Skin epidermis (tissue), 12 donors: ENCODE measurements at regions not wholly inside any gene's neighbourhood (a gene's known extent, or its start where the extent isn't known, plus 50 kb on each side); places are given as distances from the start of the nearest gene placed in this dataset.

Source experiments
- H3K27ac ChIP-seq, 21 experiments: fragments of 200-600 bp; sonication (generic) in 11 of 21; one replicate each; pipeline ENCODE4 v1.5.0; 2020; ENCODE audit warnings: mild to moderate bottlenecking in 3 of 21, inconsistent platforms in 2 of 21, moderate library complexity in 2 of 21
- H3K4me3 ChIP-seq, 7 experiments: fragments of 200-600 bp; sonication (generic) in 2 of 7; one replicate each; pipeline ENCODE4 v1.5.0; 2020; ENCODE audit warnings: inconsistent platforms in 2 of 7, mild to moderate bottlenecking in 2 of 7, moderate library complexity in 1 of 7

DNA sequence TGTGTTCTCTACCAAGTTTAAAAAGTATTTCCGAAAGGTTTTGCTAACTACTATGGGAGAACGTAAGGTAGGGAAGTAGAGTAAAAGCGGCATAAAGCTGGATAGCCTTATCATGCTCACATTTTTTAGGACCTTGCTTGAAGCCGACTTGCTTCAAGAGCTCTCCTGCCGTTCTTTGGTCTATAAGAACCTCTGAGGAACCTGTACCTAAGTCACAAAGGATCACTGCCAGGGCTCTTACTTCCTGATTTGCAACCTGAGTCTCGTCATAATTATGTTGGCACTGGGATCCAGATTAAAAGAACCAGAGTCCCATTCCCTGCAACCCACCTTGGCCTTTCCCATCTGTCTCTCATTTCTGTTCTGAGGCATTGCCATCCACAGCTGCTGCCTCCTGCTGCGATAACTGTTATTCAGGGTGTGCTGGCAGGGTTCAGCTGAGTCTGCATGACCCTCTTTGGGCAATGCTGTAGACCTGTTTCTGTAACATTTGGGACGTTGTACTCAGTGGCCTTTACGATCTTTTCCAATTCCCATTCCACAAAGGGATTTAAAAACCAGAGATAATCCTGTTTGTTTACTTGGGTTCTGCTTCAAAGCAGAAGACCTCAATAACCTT lies 131.0 kb upstream of the UMPS start:
- H3K4me3 ChIP-seq = no peak overlapping the region
- H3K27ac ChIP-seq = no peak overlapping the region

DNA sequence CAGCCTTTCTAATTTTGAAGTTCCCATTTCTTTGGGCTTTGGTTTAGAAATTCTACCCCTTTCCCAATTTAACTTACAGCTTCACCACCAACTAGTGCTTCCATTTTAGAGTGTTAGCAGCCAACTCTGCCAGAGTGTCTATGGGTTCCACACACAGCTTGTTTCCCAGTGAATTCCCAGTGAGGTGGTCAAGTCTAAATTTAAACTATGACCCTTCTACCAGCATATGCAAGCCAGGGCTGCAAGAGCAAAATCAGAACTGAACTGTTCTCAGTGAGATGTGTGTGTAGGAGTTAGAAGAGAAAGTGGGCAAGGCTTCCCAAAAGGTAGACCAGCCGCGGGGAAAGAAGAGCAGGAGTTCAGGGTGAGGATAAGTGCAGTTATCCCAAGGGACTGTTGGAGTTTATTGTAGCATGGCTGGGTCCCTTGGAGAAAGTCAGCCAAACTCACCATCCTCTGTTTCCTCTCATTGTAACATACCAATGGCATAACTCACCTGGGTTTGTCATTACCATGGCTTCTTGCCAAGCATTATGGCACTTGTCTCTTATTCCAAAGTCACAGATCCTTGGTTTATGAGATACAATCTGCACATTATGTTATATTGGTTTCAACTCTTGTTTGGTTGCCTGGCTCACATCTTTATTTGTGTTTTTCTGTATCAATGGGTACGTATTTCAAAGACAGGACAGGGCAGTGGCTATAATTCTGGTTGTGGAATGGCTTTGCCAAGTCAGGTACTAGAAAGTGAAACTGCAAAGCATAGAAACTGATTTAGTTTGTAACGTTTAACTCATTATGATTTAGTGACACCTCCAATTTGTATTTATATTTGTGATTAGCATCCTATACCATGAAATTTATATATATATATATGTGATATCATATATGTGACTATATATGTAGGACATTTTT lies 130.2 kb upstream of the UMPS start:
- H3K4me3 ChIP-seq = no peak overlapping the region
- H3K27ac ChIP-seq = peak overlapping the region in 1 of 21 experiments; percentile 11

DNA sequence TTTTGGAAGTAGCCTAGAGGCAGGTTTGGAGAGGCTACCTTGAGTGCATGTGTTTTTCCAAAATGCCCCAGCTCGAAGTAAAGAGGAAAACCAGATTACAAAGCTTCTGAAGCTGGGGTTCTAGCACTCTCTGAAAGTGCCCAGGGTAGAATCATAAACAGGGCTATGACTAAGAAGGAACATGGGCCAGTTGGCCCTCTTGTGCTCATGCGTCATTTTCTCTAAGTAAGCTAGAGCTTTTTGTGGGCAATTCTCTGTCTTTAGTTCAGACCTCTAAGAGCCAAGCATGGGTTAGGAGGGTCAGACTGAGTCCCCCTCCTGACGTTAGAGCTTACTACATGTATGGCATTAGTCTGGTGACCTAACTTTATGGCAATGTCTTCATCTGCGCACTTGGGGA lies 129.5 kb upstream of the UMPS start:
- peak overlapping the region in 2 of 21 experiments; percentile 11 to 22 for H3K27ac ChIP-seq
- no peak overlapping the region for H3K4me3 ChIP-seq

- Histone ChIP-seq H3K27ac (peak overlapping the region in 2 of 21 experiments; percentile 11 to 22), H3K4me3 (no peak overlapping the region)
These were observed 129.1 kb upstream of the UMPS start for GRCh38 chr3:124601190-124601589.

DNA sequence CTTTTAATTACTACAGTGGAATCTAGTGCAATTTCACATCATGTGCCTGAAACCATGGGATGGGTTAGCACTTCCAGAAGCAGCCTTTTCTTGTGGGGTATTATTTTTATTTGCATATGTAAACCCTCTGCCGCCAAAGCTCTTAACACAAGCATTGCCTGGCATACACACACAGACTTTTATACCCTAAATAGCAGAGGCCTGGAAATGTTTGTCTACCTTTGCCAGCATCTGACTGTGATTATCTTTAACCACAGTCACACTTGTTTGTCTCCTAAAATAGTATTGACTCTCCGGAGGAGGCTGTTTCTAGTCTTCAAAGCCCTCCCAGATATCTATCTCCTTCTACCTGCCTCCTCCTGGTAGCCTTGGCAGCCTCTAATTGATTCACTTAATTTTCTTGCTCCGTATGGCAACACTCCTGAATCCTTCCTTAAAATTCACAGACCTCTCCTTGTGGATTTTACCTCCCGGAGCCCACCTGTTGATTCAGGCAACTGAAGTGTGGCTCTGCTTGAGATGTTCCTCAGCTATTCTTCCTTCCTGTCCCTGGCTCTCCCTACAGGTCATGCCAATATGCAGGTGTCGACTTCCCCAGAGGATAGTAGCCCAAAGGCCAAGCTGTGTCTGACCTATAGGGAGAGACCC lies 127.1 kb upstream of the UMPS start:
- H3K4me3 ChIP-seq = no peak overlapping the region
- H3K27ac ChIP-seq = no peak overlapping the region

- Histone ChIP-seq H3K27ac (no peak overlapping the region), H3K4me3 (no peak overlapping the region)
These were observed 124.3 kb upstream of the UMPS start for GRCh38 chr3:124605781-124606579.

DNA sequence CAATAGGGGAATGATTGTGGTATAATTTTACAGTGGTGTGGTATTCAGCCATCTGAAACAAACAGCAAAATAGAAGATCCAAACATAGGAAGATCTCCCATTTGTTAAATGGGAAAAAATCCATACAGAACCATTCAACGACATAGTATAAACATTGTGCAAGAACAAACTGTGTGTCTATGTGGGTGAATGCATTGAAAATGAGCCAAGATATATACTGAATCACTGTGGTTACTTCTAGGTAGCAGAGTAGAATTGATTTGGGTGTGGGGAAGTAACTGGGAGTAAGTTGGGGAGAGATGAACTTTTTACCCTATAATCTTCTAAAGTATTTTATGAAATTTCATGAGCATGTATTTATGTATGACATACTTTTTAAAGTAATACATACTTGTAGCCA lies 123.1 kb upstream of the UMPS start:
- Histone ChIP-seq H3K27ac (no peak overlapping the region), H3K4me3 (no peak overlapping the region)

DNA sequence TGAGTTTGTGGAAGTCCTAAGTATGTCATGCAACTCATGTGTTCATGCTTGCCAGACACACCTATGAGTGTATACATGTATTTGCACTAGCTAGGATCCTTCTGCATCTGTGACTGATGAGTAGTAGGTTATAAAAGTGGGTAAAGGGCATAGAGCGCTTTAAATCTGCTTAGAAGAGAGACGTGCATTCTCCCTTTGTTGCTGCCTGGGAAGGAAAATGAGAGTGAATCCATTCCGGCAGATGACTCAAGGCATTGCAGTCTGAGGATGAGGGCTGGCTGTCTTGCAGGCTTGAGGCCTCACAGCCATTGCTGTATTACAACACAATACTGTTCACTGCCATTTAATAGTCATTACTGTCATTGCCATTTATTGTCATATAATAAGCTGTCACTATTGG lies 120.8 kb upstream of the UMPS start:
- no peak overlapping the region for H3K4me3 ChIP-seq
- no peak overlapping the region for H3K27ac ChIP-seq

DNA sequence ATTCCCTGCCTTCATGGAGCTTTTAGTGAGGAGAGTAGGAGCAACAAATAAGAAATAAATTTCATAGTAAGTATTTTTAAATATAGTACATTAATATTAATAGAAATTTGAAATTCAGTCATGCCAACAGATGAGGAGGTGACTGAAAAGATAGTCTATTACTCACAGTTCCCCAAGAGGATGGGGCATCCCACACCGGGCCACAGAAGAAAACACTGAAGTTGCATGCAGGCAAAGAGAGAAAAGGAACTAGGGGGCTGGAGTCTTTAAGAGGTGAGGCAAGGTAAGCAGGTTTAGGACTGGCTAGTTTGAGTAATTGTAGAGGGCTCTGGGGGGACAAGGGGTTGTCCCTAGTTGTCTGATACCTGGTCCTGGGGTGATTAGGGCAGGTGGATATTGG lies 120.1 kb upstream of the UMPS start:
- Histone ChIP-seq H3K27ac (no peak overlapping the region), H3K4me3 (no peak overlapping the region)

GRCh38 chr3:124611520-124611919 lies 118.7 kb upstream of the UMPS start:
- Histone ChIP-seq H3K27ac (no peak overlapping the region), H3K4me3 (no peak overlapping the region)

- Histone ChIP-seq H3K27ac (no peak overlapping the region), H3K4me3 (no peak overlapping the region)
These were observed 114.2 kb upstream of the UMPS start for GRCh38 chr3:124615896-124616543.

DNA sequence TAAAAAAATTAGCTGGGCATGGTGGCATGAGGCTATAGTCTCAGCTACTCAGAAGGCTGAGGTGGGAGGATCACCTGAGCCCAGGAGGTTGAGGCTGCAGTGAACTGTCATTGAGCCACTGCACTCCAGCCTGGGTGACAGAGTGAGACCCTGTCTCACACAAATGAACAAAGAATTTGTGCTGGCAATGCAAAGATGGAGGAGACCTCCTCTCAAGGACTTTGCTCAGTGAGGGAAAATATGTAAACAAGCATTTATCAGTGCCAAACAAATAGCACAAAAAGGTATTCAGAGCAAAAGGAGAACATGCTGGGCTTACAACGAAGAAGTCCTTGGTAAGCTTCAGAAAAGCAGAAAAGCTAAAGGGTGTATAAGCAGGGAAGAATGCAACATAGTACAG lies 113.1 kb upstream of the UMPS start:
- no peak overlapping the region for H3K4me3 ChIP-seq
- no peak overlapping the region for H3K27ac ChIP-seq

DNA sequence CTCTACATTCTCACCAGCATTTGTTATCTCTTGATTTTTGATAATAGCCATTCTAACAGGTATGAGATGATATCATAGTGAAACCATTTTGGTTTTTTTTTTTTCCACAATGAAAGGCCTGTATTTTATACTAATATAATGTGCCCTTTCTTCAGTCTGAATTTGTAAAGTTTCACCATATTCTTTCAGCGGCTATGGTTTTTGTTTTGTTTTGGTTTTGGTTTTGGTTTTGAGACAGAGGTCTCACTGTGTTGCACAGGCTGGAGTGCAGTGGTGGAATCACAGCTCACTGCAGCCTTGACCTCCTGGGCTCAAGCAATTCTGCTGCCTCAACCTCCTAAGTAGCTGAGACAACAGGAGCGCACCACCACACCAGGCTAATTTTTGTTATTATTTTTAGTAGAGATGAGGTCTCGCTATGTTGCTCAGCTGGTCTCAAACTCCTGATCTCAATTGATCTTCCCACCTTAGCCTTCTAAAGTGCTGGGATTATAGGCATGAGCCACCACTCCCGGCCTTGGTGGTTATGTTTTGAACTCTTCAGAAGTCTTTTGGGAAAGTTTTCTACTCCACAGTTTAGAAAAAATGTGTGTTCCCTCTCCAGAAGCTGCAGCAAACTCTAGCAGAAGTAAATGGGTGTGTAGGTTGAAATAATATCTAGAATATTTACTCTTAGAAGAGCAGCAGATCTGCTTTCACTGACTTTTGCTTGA lies 110.2 kb upstream of the UMPS start:
- Histone ChIP-seq H3K27ac (peak overlapping the region in 9 of 21 experiments; percentile 2 to 73 (median 45)), H3K4me3 (no peak overlapping the region)

GRCh38 chr3:124620600-124621063 lies 109.6 kb upstream of the UMPS start:
- Histone ChIP-seq H3K4me3 (no peak overlapping the region), H3K27ac (peak overlapping the region in 8 of 21 experiments; percentile 2 to 73 (median 46))

DNA sequence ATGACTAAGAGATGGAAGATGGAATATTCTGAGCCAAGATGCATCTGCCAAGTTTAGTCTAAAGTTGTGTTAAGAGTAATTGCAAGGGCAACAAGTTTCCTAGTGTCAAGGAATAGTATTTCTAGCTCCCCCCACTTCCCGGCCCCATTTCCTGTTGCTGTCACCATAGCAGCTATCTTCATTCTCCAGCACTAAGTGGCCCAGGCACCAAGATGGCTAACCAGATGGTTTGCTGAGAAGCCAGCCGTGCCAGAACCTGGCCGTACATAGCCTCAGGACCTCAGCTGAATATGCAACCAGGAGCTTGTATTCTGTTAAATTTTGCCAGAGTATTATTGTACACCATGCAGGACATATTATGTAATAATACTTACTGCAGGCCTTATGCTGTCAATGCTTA lies 108.8 kb upstream of the UMPS start:
- Histone ChIP-seq H3K4me3 (no peak overlapping the region), H3K27ac (no peak overlapping the region)

- H3K4me3 ChIP-seq = no peak overlapping the region
- H3K27ac ChIP-seq = no peak overlapping the region
These were observed 105.2 kb upstream of the UMPS start for GRCh38 chr3:124625074-124625473.

DNA sequence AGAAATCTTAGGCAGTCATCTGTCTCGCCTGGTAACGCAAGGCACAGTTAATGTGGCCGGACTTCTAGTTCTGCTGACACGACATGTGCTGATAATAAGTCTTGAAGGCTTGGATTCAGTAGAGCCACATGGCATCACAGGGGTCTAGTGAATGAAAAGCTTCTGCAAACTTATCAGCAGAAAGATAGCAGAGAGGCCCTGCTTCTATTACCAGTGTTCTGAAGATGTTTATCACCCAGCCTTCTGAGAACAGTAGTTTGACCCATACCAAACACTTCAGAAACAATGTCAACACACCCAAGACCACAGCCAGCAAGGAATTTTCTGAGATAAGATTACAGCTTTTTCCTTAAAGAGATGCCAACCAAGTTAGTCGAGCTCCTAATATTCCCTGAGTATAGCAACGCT lies 102.7 kb upstream of the UMPS start:
- Histone ChIP-seq H3K27ac (no peak overlapping the region), H3K4me3 (no peak overlapping the region)

DNA sequence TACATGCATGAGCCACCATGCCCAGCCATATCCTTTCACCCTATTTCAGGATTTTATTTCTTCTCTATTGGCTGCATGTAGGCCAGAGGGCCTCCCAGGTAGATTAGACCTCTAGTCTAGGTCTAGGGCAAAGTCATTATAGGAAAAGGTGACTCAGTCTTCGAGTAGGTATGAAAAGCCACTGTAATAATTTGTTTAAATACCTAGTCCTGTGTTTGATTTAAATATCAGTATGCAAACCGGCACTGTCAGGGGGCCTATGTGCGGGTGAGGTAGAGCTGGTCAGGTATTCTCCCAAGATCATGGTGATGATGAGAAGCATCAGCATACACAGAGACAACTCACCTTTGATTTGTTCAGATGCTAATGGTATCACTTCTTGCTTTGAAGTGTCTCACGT lies 101.4 kb upstream of the UMPS start:
- no peak overlapping the region for H3K27ac ChIP-seq
- H3K4me3 ChIP-seq = no peak overlapping the region

- Histone ChIP-seq H3K4me3 (no peak overlapping the region), H3K27ac (no peak overlapping the region)
These were observed 100.8 kb upstream of the UMPS start for GRCh38 chr3:124629497-124629896.
